ENCODE measurements at regions not wholly inside any gene's neighbourhood (a gene's known extent, or its start where the extent isn't known, plus 50 kb on each side); places are given as distances from the start of the nearest gene placed in this dataset.
"Not testable (repeated sequence)": the region's sequence is repeated elsewhere in the genome, so short reads cannot be mapped to it uniquely, and the experiment has no call there.

DNA sequence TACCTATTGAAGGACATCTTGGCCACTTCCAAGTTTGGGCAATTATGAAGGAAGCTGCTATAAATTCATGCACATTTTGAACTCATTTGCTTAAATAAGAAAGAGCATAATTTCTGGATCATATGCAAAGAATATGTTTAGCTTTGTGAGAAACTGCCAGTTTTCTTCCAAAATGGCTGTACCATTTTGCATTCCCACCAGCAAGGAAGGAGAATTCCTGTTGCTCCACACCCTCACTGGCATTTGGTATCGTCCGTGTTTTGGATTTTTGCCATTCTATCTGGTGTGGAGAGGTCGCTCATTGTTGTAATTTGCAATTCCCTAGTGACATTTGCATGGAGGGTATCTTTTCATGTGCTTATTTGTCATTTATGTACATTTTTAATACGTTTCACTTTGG, 339.3 kb downstream of the DAD1 start:
- no peaks in the 10 kb centered on the region for H3K36me3 ChIP-seq
- H3K27ac ChIP-seq: no peak overlapping the region
- intact Hi-C loops (cut with DNase I): no loop called here
- H3K4me1 ChIP-seq: peaks cover 6 to 11% of the 10 kb centered on the region in 2 donors
- no peak overlapping the region for H3K4me3 ChIP-seq
- no peak for TF ChIP-seq CTCF (IDR thresholded peaks at IDR 0.05)
- no peaks in the 10 kb centered on the region for H3K27me3 ChIP-seq
- H3K9me3 ChIP-seq: no peaks in the 10 kb centered on the region
- ATAC-seq (no peak), DNase-seq (no peak)

GRCh38 chr14:22243971-22244581, 344.9 kb downstream of the DAD1 start:
- intact Hi-C loops (cut with DNase I): no loop called here
- H3K4me1 ChIP-seq: peaks cover 0 to 7% of the 10 kb centered on the region in 2 donors

DNA sequence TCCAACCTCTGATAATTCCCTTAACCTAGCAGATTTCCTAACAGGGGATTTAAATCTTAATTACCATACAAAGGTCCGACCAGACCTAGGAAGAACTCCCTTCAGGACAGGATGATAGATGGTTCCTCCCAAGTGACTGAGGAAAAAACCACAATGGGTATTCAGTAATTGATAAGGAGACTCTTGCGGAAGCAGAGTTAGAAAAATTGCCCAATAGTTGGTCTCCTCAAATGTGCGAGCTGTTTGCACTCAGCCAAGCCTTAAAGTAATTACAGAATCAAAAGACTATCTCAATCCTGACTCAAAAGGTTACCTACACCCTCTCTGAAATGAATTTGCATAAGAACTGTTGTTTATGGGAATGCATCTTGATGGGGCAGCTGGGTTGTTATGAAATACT, 350.7 kb downstream of the DAD1 start:
- H3K27me3 ChIP-seq; DNase-seq; H3K4me1 ChIP-seq; ATAC-seq; H3K27ac ChIP-seq; H3K36me3 ChIP-seq; H3K9me3 ChIP-seq; intact Hi-C loops (cut with DNase I); H3K4me3 ChIP-seq: not testable (repeated sequence)

More at GRCh38 chr14:22243971-22244581, 344.9 kb downstream of the DAD1 start:
- Histone ChIP-seq H3K27ac (no peak overlapping the region), H3K4me3 (no peak overlapping the region), H3K36me3 (no peaks in the 10 kb centered on the region), H3K27me3 (no peaks in the 10 kb centered on the region), H3K9me3 (no peaks in the 10 kb centered on the region)
- no peak for ATAC-seq
- no peak for TF ChIP-seq CTCF (IDR thresholded peaks at IDR 0.05)
- peak in 1 of 4 donors; percentile 42 for DNase-seq

- Histone ChIP-seq H3K27me3 (no peaks in the 10 kb centered on the region), H3K4me3 (no peak overlapping the region), H3K36me3 (no peaks in the 10 kb centered on the region), H3K9me3 (peaks cover 0 to 7% of the 10 kb centered on the region in 2 donors), H3K4me1 (no peaks in the 10 kb centered on the region), H3K27ac (no peak overlapping the region)
- TF ChIP-seq CTCF (IDR thresholded peaks at IDR 0.05): no peak
- intact Hi-C loops (cut with DNase I): no loop called here
- DNase-seq: no peak
- no peak for ATAC-seq
These were observed 355.6 kb downstream of the DAD1 start for GRCh38 chr14:22233377-22233776.

GRCh38 chr14:22232933-22233332, 356.1 kb downstream of the DAD1 start:
- Histone ChIP-seq H3K36me3 (no peaks in the 10 kb centered on the region), H3K4me3 (no peak overlapping the region), H3K27ac (no peak overlapping the region), H3K27me3 (no peaks in the 10 kb centered on the region), H3K9me3 (peaks cover 0 to 7% of the 10 kb centered on the region in 2 donors), H3K4me1 (no peaks in the 10 kb centered on the region)
- TF ChIP-seq CTCF (IDR thresholded peaks at IDR 0.05): no peak
- intact Hi-C loops (cut with DNase I): no loop called here
- DNase-seq: no peak
- no peak for ATAC-seq

DNA sequence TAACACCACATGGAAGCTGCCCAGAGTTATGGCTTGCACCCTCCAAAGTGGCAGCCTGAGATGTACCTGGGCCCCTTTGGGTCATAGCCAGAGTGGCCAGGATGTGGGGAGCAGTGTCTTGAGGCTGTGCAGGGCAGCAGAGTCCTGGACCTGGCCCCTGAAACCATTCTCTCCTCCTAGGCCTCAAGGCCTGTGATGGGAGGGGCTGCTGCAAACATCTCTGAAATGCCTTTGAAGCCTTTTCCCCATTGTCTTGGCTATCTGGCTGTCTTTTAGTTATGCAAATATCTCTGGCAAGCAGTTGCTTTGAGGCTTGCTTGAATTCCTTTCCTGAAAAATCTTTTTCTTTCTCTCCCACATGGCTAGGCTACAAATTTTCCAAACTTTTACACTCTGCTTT, 356.5 kb downstream of the DAD1 start:
- H3K36me3 ChIP-seq: no peaks in the 10 kb centered on the region
- DNase-seq: no peak
- H3K27me3 ChIP-seq: no peaks in the 10 kb centered on the region
- no peak for ATAC-seq
- H3K4me3 ChIP-seq: no peak overlapping the region
- intact Hi-C loops (cut with DNase I): no loop called here
- no peaks in the 10 kb centered on the region for H3K4me1 ChIP-seq
- H3K9me3 ChIP-seq: peaks cover 0 to 7% of the 10 kb centered on the region in 2 donors
- no peak overlapping the region for H3K27ac ChIP-seq
- no peak for TF ChIP-seq CTCF (IDR thresholded peaks at IDR 0.05)

All from left lung (tissue), 4 donors.